CD4-positive, alpha-beta T cell treated with Interleukin-2 at 100 ng/mL for 4 hours (primary cell): ENCODE measurements at regions not wholly inside any gene's neighbourhood (a gene's known extent, or its start where the extent isn't known, plus 50 kb on each side); places are given as distances from the start of the nearest gene placed in this dataset.
"Not testable (repeated sequence)": the region's sequence is repeated elsewhere in the genome, so short reads cannot be mapped to it uniquely, and the experiment has no call there.

Experiments used
- DNase-seq: peaks from one replicate; pipeline ENCODE4 v3.0.0-alpha.2; 2020; ENCODE audit warnings: low spot score

GRCh38 chr5:152608458-152608857 is 203.4 kb upstream of the NMUR2 start:
- DNase-seq = no peak

- no peak for DNase-seq
Observed at GRCh38 chr5:152619756-152620155, 214.7 kb upstream of the NMUR2 start.

- DNase-seq = no peak
Observed at GRCh38 chr5:152622628-152623027, 217.5 kb upstream of the NMUR2 start.

GRCh38 chr5:152623951-152624350 is 218.9 kb upstream of the NMUR2 start:
- no peak for DNase-seq

DNA sequence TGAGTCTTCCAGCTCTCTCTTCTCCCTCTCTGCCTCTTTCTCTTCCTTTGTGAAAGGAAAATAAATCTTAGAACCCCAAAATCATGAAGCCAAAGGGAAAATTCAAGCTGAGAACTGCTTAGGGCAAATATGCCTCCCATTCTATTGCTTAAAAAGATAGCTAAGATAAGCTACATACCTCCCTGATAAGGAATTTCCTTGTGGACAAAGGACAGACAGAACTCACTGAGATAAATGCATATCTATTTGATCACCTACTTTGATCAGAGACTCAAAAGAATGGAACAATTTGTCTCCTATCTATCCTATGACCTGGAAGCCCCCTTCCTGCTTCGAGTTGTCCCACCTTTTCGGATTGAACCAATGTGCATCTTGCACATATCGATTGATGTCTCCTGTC is 220.6 kb upstream of the NMUR2 start:
- no peak for DNase-seq

- no peak for DNase-seq
Observed at GRCh38 chr5:152631221-152631620, 226.1 kb upstream of the NMUR2 start.

GRCh38 chr5:152632360-152632759 is 227.3 kb upstream of the NMUR2 start:
- DNase-seq = no peak

DNA sequence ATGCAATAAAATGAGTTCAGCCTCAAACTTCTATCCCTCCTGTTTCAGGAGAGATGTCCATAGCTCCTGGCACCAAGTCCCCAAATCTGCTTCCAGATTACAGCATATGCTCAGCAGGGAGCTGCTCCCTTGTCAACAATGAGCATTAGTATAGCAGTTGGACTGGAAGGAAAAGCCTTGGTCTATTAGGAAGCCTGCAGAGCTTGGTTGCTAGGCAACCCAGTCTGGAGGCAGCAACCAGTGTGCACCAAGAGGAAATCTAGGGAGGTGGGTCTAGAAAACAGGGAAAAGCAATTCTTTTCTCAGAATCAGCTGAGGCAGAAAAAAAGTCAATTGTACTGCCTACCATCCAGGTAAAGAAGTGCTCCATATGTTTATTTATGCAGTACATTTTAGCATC is 229.5 kb upstream of the NMUR2 start:
- no peak for DNase-seq

DNA sequence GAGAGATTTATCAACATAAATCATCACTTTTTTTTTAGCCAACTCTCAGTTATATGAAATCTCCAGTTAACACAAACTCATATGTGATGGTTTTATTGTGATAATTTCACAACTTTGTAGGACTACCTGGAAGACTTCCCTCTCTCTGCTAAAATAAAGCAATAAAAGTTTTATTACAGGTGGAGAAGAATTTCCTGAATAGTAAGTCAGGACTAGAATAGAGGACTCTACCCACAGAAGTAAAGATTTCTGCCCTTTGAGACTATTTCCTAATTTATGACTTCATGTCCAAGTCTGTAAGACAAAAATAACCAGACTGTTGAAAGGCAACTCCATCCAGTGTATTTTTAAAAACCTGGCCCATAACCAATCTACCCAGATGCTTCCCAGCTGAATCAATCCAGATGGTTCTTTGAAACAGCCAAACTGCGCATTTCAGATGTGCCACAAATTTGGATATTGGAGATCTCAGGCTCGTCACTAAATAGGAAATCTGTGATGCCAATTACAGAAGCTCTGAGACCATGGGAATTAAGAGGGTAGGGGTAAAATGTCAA is 234.0 kb upstream of the NMUR2 start:
- DNase-seq = no peak

- DNase-seq = no peak
Observed at GRCh38 chr5:152641970-152642805, 237.1 kb upstream of the NMUR2 start.

DNA sequence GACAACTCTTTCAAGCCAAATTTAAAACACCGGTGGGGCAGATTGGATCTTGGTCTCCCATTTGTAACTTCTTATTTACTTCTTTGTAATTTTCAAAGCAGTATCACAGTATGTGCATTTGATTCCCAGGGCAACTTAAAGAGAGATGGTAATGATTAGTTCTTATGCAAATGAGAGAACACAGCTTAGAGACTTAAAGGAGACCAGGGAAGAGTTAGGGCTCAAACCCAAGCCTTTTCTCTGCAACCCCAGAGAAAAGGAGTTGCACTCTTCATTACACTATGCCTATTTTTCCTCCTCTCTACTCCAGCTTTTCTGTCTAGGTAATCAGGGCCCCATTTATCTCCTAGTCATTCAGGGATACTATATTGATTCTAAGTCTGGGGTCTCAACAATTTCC is 237.8 kb upstream of the NMUR2 start:
- no peak for DNase-seq

DNA sequence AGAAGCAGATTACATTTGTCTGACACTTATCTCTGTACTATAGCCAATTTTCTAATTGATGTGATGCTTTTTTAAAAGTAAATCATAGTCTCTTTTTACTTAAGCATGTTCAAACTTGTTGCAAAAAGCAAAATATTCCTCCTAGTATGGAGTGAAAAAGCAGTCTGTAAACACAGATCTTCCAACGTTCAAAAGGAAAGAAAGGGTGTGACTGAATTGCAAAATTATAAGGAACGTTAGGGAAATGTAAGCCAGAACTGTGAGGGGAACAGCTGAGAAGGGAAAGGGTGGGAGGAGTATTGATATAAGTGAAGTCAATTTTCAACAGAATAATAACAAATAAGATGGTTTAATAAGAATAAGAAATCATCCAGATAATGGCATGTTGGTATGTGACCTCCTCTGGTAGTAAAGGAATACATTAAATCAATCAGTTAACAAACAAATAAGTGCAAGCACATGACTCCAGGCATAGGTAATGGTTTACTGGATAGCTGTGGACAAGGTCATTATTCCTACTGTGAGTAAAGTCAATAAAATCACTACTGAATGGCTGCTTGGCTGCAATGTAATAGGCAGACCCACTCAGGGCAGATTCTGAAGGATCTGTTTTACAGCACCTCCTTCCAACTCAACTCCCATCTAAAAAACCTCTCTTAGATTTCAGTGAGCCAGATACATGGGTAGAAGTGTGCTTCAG is 239.1 kb upstream of the NMUR2 start:
- DNase-seq = no peak

DNA sequence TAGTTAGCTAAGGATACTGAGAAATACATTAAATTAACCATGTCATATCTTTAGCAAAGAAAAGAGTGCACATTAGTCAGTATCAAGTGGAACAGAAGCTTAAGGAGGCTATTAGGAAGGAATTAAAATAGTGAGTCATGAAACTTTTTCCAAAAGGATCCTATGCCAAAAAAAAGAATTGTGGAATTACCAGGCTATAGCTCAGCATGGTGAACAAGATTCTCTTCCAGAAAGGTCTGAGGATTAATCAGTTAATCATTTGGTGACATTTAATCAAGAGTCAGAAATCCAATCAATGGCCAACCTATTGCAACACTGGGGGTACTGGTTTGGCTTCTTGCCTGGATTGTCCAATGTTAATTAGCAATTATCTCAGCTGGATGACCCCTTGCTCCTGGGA is 244.5 kb upstream of the NMUR2 start:
- no peak for DNase-seq

DNA sequence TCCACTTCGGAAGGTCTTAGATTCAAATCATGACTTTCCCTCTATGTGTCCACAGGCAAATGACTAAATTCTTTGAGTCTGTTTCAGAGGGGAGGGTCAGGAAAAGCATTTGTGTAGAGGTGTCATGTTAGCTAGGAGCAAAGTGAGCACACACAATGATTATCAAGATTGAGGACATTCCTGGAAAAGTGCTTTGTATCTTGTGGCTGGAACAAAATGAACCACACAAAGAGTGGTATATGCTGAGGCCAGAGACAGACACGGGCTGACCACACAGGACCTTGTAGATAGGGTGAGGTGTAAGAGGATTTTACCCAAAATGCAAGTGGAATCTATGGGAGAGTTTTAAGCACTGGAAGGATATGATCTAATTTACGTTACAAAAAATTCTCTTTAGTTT is 245.3 kb upstream of the NMUR2 start:
- no peak for DNase-seq

GRCh38 chr5:152659470-152659869 is 254.4 kb upstream of the NMUR2 start:
- not testable (repeated sequence) for DNase-seq

DNA sequence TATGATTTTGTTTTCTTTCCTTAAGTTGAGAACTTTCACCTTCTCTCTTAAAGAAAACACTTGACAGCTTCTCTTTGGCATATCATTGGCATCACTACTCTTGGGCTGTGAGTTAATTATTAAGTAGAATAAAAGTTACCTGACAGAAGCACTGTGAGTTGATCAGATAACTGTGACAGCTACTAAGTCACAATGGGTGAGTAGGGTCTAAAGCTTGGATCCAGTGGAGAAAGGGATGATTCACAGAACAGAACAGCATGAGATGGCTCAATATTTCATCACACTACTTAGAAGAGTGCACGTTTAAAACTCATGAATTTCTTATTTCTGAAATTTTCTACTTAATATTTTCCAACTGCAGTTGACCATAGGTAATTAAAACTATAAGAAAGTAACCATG is 268.5 kb upstream of the NMUR2 start:
- no peak for DNase-seq

GRCh38 chr5:152674403-152674802 is 269.3 kb upstream of the NMUR2 start:
- no peak for DNase-seq

DNA sequence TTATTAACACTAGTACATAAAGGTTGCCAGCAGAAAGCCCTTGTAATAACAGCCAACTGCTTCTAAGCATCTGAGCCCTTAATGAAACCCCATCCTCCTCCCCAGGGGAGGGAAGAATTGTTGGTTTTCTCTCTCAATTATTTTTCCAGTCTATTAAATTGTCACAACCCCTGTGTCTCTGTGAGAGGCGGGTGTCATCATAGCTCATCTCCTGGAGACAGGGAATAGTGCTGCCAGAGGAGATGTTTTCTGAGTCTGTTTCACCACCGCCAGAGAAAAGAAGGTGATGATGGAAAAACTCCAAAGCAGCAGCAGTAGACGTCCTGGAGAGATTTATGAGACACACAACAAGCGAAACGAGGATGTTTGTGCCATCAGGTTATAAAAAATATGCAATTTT is 271.1 kb upstream of the NMUR2 start:
- DNase-seq = no peak

DNA sequence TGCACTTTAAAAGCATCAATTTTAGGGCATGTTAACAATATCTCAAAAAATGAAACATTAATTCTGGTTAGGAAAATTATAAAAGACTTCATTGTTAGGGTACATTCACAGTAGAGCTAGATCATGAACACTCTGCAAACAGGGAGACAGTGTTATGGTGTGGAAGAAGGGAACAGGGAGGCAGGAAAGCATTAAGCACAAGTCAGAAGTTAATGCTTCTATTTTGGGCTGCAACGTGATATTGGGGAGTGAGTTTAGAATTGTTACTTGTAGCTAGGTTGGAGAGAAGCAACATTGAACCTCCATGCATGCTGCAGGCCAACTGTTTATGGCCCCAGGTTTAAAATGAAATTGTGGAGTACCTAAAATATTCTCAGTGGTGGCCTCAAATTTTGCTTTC is 278.1 kb upstream of the NMUR2 start:
- no peak for DNase-seq

DNA sequence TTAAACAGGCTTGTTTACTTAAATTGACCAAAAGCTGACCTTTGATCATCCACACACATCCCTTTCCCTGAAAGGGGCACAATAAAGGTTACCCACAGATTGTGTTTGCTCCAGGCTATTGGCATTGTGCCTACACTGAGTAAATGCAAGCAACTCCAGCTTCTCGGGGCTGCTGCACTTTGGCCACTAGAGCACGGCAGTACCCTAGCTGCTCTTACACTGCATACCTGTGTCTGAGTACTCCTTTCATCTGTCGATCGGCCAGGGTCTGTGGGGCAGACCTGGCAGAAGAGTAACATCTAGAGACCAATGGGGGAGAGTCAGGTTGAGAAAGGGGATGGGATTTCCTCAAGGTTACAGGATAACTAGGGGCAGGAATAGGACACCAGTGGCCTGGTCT is 281.9 kb upstream of the NMUR2 start:
- DNase-seq = no peak

- no peak for DNase-seq
Observed at GRCh38 chr5:152688561-152689249, 283.6 kb upstream of the NMUR2 start.

GRCh38 chr5:152689250-152689711 is 284.2 kb upstream of the NMUR2 start:
- no peak for DNase-seq

GRCh38 chr5:152694231-152694630 is 289.2 kb upstream of the NMUR2 start:
- no peak for DNase-seq
